ENCODE measurements at regions not wholly inside any gene's neighbourhood (a gene's known extent, or its start where the extent isn't known, plus 50 kb on each side); places are given as distances from the start of the nearest gene placed in this dataset.
"Not testable (repeated sequence)": the region's sequence is repeated elsewhere in the genome, so short reads cannot be mapped to it uniquely, and the experiment has no call there.

GRCh38 chr9:39001085-39001593 is 281.2 kb upstream of the FAM240B start:
- BruUV-seq (replicated peaks); H3K27me3 ChIP-seq (replicated peaks in 1 of 2; ENCODE audit: control insufficient read depth in 2 of 2, insufficient read depth in 2 of 2, low read length in 1 of 2); H4K20me1 ChIP-seq (ENCODE audit: control insufficient read depth, insufficient read depth); H3K9ac ChIP-seq (ENCODE audit: control insufficient read depth, insufficient read depth, low read length); H3K79me2 ChIP-seq (ENCODE audit: control insufficient read depth, insufficient read depth, low read length); ATAC-seq; H3K9me3 ChIP-seq (replicated peaks; ENCODE audit: control insufficient read depth, insufficient read depth, low read length); RAD21 ChIA-PET (ENCODE audit: unreplicated experiment); POLR2A ChIA-PET; H3K4me2 ChIP-seq (ENCODE audit: control insufficient read depth, insufficient read depth); CTCF ChIA-PET; H3K4me1 ChIP-seq (ENCODE audit: control insufficient read depth, insufficient read depth, low read length); SMC1A ChIA-PET (ENCODE audit: uncharacterized antibody, unreplicated experiment); H2AFZ ChIP-seq (ENCODE audit: control insufficient read depth, low read depth, low read length); H3K27ac ChIP-seq (ENCODE audit: control insufficient read depth, insufficient read depth); H3K4me3 ChIP-seq; in situ Hi-C loops (cut with MboI); FAIRE-seq; H3K36me3 ChIP-seq (ENCODE audit: control insufficient read depth in 2 of 2, insufficient read depth in 2 of 2, low read length in 1 of 2); intact Hi-C loops (cut with micrococcal nuclease; ENCODE audit: unreplicated experiment); DNase-seq (ENCODE audit: low read depth, low spot score): not testable (repeated sequence)
- WGBS (ENCODE audit: insufficient coverage, insufficient replicate concordance, low lambda C conversion rate, missing lambda C conversion rate), result 64% methylated on average over 14 of the region's 14 CpGs

GRCh38 chr9:38999277-38999676 is 279.3 kb upstream of the FAM240B start:
- H3K4me2 ChIP-seq (ENCODE audit: control insufficient read depth, insufficient read depth); H4K20me1 ChIP-seq (ENCODE audit: control insufficient read depth, insufficient read depth); H3K4me3 ChIP-seq; H3K36me3 ChIP-seq (ENCODE audit: control insufficient read depth in 2 of 2, insufficient read depth in 2 of 2, low read length in 1 of 2); H3K4me1 ChIP-seq (ENCODE audit: control insufficient read depth, insufficient read depth, low read length); H2AFZ ChIP-seq (ENCODE audit: control insufficient read depth, low read depth, low read length); POLR2A ChIA-PET; H3K27ac ChIP-seq (ENCODE audit: control insufficient read depth, insufficient read depth); SMC1A ChIA-PET (ENCODE audit: uncharacterized antibody, unreplicated experiment); BruUV-seq (replicated peaks); H3K9me3 ChIP-seq (replicated peaks; ENCODE audit: control insufficient read depth, insufficient read depth, low read length); in situ Hi-C loops (cut with MboI); DNase-seq (ENCODE audit: low read depth, low spot score); FAIRE-seq; H3K27me3 ChIP-seq (replicated peaks in 1 of 2; ENCODE audit: control insufficient read depth in 2 of 2, insufficient read depth in 2 of 2, low read length in 1 of 2); CTCF ChIA-PET; intact Hi-C loops (cut with micrococcal nuclease; ENCODE audit: unreplicated experiment); RAD21 ChIA-PET (ENCODE audit: unreplicated experiment); H3K9ac ChIP-seq (ENCODE audit: control insufficient read depth, insufficient read depth, low read length); H3K79me2 ChIP-seq (ENCODE audit: control insufficient read depth, insufficient read depth, low read length): not testable (repeated sequence)
- ATAC-seq, result 0 out of 3 replicates have a peak, but pooled peaks have one; percentile 15
- 19% methylated on average over 7 of the region's 7 CpGs for WGBS (ENCODE audit: insufficient coverage, insufficient replicate concordance, low lambda C conversion rate, missing lambda C conversion rate)

GRCh38 chr9:38993690-38994089 is 273.8 kb upstream of the FAM240B start:
- DNase-seq (ENCODE audit: low read depth, low spot score); CTCF ChIA-PET; H4K20me1 ChIP-seq (ENCODE audit: control insufficient read depth, insufficient read depth); ATAC-seq; H3K4me1 ChIP-seq (ENCODE audit: control insufficient read depth, insufficient read depth, low read length); H3K4me2 ChIP-seq (ENCODE audit: control insufficient read depth, insufficient read depth); H3K27me3 ChIP-seq (replicated peaks in 1 of 2; ENCODE audit: control insufficient read depth in 2 of 2, insufficient read depth in 2 of 2, low read length in 1 of 2); in situ Hi-C loops (cut with MboI); H2AFZ ChIP-seq (ENCODE audit: control insufficient read depth, low read depth, low read length); H3K4me3 ChIP-seq; H3K9me3 ChIP-seq (replicated peaks; ENCODE audit: control insufficient read depth, insufficient read depth, low read length); H3K9ac ChIP-seq (ENCODE audit: control insufficient read depth, insufficient read depth, low read length); RAD21 ChIA-PET (ENCODE audit: unreplicated experiment); SMC1A ChIA-PET (ENCODE audit: uncharacterized antibody, unreplicated experiment); H3K79me2 ChIP-seq (ENCODE audit: control insufficient read depth, insufficient read depth, low read length); H3K36me3 ChIP-seq (ENCODE audit: control insufficient read depth in 2 of 2, insufficient read depth in 2 of 2, low read length in 1 of 2); POLR2A ChIA-PET; BruUV-seq (replicated peaks); intact Hi-C loops (cut with micrococcal nuclease; ENCODE audit: unreplicated experiment); FAIRE-seq; H3K27ac ChIP-seq (ENCODE audit: control insufficient read depth, insufficient read depth): not testable (repeated sequence)
- WGBS (ENCODE audit: insufficient coverage, insufficient replicate concordance, low lambda C conversion rate, missing lambda C conversion rate), result 0% methylated on average over 2 of the region's 4 CpGs

DNA sequence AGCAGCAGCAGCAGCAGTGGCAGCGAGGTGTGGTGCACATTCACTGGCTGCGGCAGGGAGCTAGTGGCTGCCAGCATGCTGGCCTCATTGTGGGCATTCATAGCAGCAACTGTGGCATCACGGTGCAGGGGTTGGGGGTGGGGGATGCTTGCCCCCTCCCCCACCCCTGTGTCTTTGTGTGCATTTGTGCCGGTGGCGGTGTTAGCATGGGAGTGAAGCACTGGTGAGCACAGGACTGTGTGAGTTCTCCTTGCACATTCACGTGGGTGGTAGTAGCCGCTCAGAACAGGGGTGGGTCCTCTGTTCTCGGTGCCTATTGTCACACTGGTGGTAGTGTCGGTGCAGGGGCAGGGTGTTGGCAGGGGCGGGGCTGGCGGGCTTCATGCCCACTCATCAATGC is 273.2 kb upstream of the FAM240B start:
- not testable (repeated sequence) for FAIRE-seq
- 20% methylated on average over 11 of the region's 11 CpGs for WGBS (ENCODE audit: insufficient coverage, insufficient replicate concordance, low lambda C conversion rate, missing lambda C conversion rate)

More for the DNA sequence above, 273.2 kb upstream of the FAM240B start:
- BruUV-seq (replicated peaks); H3K4me3 ChIP-seq; SMC1A ChIA-PET (ENCODE audit: uncharacterized antibody, unreplicated experiment); H2AFZ ChIP-seq (ENCODE audit: control insufficient read depth, low read depth, low read length); H3K9me3 ChIP-seq (replicated peaks; ENCODE audit: control insufficient read depth, insufficient read depth, low read length); H3K9ac ChIP-seq (ENCODE audit: control insufficient read depth, insufficient read depth, low read length); H3K79me2 ChIP-seq (ENCODE audit: control insufficient read depth, insufficient read depth, low read length); intact Hi-C loops (cut with micrococcal nuclease; ENCODE audit: unreplicated experiment); H4K20me1 ChIP-seq (ENCODE audit: control insufficient read depth, insufficient read depth); H3K4me2 ChIP-seq (ENCODE audit: control insufficient read depth, insufficient read depth); H3K27me3 ChIP-seq (replicated peaks in 1 of 2; ENCODE audit: control insufficient read depth in 2 of 2, insufficient read depth in 2 of 2, low read length in 1 of 2); H3K4me1 ChIP-seq (ENCODE audit: control insufficient read depth, insufficient read depth, low read length); POLR2A ChIA-PET; DNase-seq (ENCODE audit: low read depth, low spot score); CTCF ChIA-PET; RAD21 ChIA-PET (ENCODE audit: unreplicated experiment); in situ Hi-C loops (cut with MboI); ATAC-seq; H3K27ac ChIP-seq (ENCODE audit: control insufficient read depth, insufficient read depth); H3K36me3 ChIP-seq (ENCODE audit: control insufficient read depth in 2 of 2, insufficient read depth in 2 of 2, low read length in 1 of 2): not testable (repeated sequence)

Data from GM12878 (cell line).